Uterus (tissue), 3 donors: ENCODE measurements at regions not wholly inside any gene's neighbourhood (a gene's known extent, or its start where the extent isn't known, plus 50 kb on each side); places are given as distances from the start of the nearest gene placed in this dataset.

Source experiments
- DNase-seq, 2 donors: peaks; one replicate each; pipeline ENCODE4 v3.0.0-alpha.2; 2019 to 2020
- H3K27ac ChIP-seq, 2 donors: fragments of 200-600 bp; sonication (generic); 1 replicate in 1 of 2; 2 replicates in 1 of 2; pipeline ENCODE4 v1.5.1; 2016 to 2018
- H3K27me3 ChIP-seq, 2 donors: fragments of 200-600 bp; sonication (generic); one replicate each; pipeline ENCODE4 v1.5.1; 2018 to 2019; ENCODE audit warnings: control low read depth in 1 of 2
- H3K36me3 ChIP-seq, 2 donors: fragments of 200-600 bp; sonication (generic); one replicate each; pipeline ENCODE4 v1.5.1; 2019; ENCODE audit warnings: control low read depth in 1 of 2
- H3K4me1 ChIP-seq, 2 donors: fragments of 200-600 bp; sonication (generic); one replicate each; pipeline ENCODE4 v1.5.1; 2018 to 2019; ENCODE audit warnings: control low read depth in 1 of 2
- H3K4me3 ChIP-seq, 2 donors: fragments of 200-600 bp; sonication (generic); 1 replicate in 1 of 2; 2 replicates in 1 of 2; pipeline ENCODE4 v1.5.1; 2018 to 2019; ENCODE audit warnings: mild to moderate bottlenecking in 1 of 2
- H3K9me3 ChIP-seq, 2 donors: fragments of 200-600 bp; sonication (generic); one replicate each; pipeline ENCODE4 v1.5.1; 2019; ENCODE audit warnings: control low read depth in 1 of 2
- POLR2A ChIP-seq, 2 donors: fragments of 450-650 bp; IDR thresholded peaks; one replicate each; pipeline ENCODE4 v1.6.1; 2016; ENCODE audit warnings: antibody characterized with exemption in 2 of 2, mild to moderate bottlenecking in 1 of 2, moderate library complexity in 1 of 2
- intact Hi-C: fragments of 100-400 bp; cut with DNase I; formaldehyde crosslinking; loops from one replicate; pipeline ENCODE4 v1.15.1; 2023; ENCODE audit warnings: low total_unique reads
- TF ChIP-seq, protein P1 (sequence below), 4 experiments: fragments of 200-600 bp in 2 of 4; fragments of 450-650 bp in 2 of 4; sonication (generic) in 2 of 4; IDR thresholded peaks; one replicate each; pipeline ENCODE4 v1.5.1; 2016 to 2019; ENCODE audit warnings: antibody characterized with exemption in 4 of 4, mild to moderate bottlenecking in 2 of 4, moderate library complexity in 1 of 4
- donor health status: DM: yes; HTN: yes; CAD: no.

DNA sequence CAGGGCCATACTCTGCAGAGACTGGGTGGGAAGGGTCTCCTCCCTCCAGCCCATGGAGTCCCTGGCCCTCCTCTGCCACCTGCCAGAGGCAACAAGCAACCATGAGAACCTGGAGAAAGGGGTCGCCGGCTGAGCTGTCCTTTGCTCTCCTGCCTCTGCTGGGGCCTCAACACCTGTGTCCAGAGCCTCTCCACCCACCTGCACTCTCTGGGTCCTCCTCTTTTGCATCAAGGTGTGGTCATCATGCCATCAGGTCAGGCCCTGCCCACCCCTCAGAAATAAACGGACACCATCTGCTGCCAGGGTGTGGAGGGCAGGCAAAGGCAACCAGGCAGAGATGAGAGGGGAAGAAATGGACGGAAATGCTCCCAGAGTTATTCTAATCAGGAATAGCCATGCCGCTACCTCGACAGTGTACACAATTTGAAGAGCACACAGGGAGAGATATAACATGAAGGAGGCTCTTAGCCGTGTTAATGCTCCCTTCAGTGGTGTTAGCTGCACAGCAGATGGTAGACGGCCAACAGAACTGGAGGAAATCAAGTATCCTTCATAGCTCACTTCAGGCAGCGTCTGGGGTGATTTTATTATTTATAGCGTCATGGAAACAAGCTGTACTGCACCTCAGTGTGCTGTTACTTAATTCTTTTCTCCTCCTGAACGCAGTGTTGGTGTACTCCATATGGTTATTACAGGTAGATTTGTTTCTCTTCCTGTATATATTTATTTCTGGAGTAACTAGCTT is 247.9 kb downstream of the TSN start:
- no peaks in the 10 kb centered on the region for H3K27me3 ChIP-seq
- no peak for DNase-seq
- no peak overlapping the region for H3K4me3 ChIP-seq

DNA sequence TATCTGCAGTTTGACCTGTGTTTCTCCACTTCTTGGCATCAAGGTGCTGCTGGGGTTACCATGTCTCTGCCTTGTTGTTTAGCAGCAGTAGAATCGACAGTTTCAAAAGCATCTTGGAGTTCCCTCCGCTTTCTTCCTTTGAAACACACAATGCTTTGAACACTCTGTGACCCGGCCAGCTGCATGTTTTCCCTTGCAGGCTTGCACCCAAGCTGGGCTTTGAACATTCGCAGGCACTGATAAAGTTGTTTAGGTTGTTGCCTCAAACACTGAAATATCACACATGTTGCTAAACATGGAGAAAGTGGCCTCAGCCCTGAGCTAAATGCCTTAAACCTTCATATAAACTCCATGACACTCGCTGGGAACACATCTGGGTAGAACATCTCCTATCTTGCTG is 251.7 kb downstream of the TSN start:
- H3K36me3 ChIP-seq, result no peaks in the 10 kb centered on the region
- intact Hi-C loops, result no loop called here

More for the DNA sequence above, 247.9 kb downstream of the TSN start:
- no peak for TF ChIP-seq POLR2A (IDR thresholded peaks at IDR 0.05)
- TF ChIP-seq, protein P1, sequence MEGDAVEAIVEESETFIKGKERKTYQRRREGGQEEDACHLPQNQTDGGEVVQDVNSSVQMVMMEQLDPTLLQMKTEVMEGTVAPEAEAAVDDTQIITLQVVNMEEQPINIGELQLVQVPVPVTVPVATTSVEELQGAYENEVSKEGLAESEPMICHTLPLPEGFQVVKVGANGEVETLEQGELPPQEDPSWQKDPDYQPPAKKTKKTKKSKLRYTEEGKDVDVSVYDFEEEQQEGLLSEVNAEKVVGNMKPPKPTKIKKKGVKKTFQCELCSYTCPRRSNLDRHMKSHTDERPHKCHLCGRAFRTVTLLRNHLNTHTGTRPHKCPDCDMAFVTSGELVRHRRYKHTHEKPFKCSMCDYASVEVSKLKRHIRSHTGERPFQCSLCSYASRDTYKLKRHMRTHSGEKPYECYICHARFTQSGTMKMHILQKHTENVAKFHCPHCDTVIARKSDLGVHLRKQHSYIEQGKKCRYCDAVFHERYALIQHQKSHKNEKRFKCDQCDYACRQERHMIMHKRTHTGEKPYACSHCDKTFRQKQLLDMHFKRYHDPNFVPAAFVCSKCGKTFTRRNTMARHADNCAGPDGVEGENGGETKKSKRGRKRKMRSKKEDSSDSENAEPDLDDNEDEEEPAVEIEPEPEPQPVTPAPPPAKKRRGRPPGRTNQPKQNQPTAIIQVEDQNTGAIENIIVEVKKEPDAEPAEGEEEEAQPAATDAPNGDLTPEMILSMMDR (IDR thresholded peaks at IDR 0.05), result no peak
- Histone ChIP-seq H3K36me3 (no peaks in the 10 kb centered on the region), H3K27ac (no peak overlapping the region), H3K9me3 (no peaks in the 10 kb centered on the region), H3K4me1 (no peaks in the 10 kb centered on the region)
- intact Hi-C loops, result no loop called here

DNA sequence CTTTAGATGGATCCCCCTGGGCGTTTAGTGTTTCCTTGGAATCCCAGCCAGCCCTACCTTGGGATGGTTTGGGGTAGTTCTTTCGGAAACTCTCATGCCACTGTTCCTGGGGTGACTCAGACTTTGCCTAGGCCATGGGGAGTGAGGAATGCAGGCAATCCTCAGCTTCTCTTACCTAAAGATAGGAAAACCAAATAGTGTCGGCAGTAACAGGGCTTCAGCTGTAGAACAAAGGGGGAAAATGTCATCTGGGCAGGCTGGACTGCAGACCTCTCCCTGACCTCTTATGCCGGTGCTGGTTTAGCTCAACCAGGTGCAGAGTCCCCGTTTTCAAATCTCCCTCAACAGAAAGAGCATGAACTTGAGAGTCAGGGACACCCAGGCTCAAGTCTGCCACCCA is 252.1 kb downstream of the TSN start:
- TF ChIP-seq, protein P1 (IDR thresholded peaks at IDR 0.05), result no peak
- no peak for TF ChIP-seq POLR2A (IDR thresholded peaks at IDR 0.05)
- Histone ChIP-seq H3K4me1 (no peaks in the 10 kb centered on the region), H3K9me3 (no peaks in the 10 kb centered on the region), H3K27ac (no peak overlapping the region), H3K27me3 (no peaks in the 10 kb centered on the region), H3K36me3 (no peaks in the 10 kb centered on the region), H3K4me3 (no peak overlapping the region)
- DNase-seq, result no peak
- intact Hi-C loops, result no loop called here

More for the DNA sequence above, 251.7 kb downstream of the TSN start:
- H3K27me3 ChIP-seq, result no peaks in the 10 kb centered on the region
- H3K27ac ChIP-seq, result no peak overlapping the region
- H3K4me1 ChIP-seq, result no peaks in the 10 kb centered on the region
- no peak for DNase-seq
- no peaks in the 10 kb centered on the region for H3K9me3 ChIP-seq
- TF ChIP-seq POLR2A (IDR thresholded peaks at IDR 0.05), result no peak
- TF ChIP-seq, protein P1 (IDR thresholded peaks at IDR 0.05), result no peak
- no peak overlapping the region for H3K4me3 ChIP-seq

DNA sequence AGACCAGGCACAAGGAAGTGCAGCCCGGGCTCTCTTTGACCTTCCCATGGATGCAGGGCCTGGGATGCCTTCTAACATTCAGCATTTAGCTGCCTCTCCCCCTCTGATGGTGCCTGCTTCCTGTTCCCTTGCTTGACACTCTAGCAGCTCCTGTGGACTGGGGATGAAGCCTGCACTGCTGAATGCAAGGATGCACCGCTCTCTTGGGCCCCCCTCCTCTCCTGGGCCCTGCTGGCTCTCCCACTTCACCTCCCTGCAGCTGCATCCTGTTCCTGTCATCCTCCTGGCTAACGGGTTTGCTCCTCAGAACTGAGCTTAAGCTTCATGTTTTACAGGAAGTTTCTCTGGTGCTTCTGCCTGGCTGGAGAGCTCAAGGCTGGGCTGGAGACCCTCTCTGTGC is 254.1 kb downstream of the TSN start:
- Histone ChIP-seq H3K9me3 (no peaks in the 10 kb centered on the region), H3K4me3 (no peak overlapping the region), H3K27me3 (no peaks in the 10 kb centered on the region), H3K4me1 (no peaks in the 10 kb centered on the region), H3K27ac (no peak overlapping the region), H3K36me3 (no peaks in the 10 kb centered on the region)
- TF ChIP-seq POLR2A (IDR thresholded peaks at IDR 0.05), result no peak
- TF ChIP-seq, protein P1 (IDR thresholded peaks at IDR 0.05), result no peak
- DNase-seq, result no peak
- intact Hi-C loops, result no loop called here

DNA sequence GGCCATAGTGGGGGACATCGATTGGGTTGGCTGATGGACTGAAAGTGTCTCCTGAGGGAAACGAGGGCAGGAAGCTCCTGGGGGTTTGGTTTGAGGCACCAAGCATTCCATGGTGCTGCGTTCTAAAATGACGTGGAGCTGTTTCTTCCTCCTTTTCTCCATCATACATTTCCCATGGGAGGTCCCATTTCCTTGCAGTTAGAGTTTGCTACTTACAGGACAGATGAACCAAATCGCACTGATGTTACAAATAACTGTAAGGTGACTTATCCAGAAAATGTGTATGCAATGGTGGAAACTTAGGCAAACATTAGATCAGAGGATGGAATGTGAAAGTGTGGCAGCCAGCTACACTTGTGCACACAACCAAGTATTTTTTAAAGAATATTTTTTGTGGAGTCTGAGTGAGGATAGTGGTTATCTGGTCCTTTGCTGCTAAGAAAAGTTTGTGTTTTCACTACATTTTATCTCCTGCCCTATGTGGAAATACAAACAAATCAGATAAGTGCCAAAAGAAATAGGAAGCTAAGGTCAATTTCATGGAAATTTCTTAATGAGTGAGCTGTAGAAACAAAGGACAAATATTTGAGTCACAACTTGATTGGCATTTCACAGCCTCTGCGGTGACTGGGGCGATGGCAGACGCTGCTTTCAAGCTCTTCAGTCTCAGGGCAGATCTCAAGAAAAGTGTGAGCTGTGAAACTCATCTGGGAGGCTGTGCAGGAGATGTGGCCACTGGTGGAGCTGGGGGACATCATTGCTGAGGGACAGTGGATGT is 256.2 kb downstream of the TSN start:
- Histone ChIP-seq H3K9me3 (no peaks in the 10 kb centered on the region), H3K4me3 (no peak overlapping the region), H3K27ac (no peak overlapping the region), H3K36me3 (no peaks in the 10 kb centered on the region), H3K4me1 (no peaks in the 10 kb centered on the region), H3K27me3 (no peaks in the 10 kb centered on the region)
- TF ChIP-seq, protein P1 (IDR thresholded peaks at IDR 0.05), result no peak
- no peak for DNase-seq
- intact Hi-C loops, result no loop called here
